BJ (cell line): ENCODE measurements at regions not wholly inside any gene's neighbourhood (a gene's known extent, or its start where the extent isn't known, plus 50 kb on each side); places are given as distances from the start of the nearest gene placed in this dataset.

Experiments
- CTCF ChIA-PET: fragments of 350-600 bp; formaldehyde crosslinking; extraction: SDS; loops from one replicate; lab custom pipeline; 2021; ENCODE audit warnings: antibody characterized with exemption, inconsistent platforms; lab: Yijun Ruan, JAX
- POLR2A ChIA-PET: fragments of 300-600 bp; sonication (Branson Sonifier 250); formaldehyde crosslinking; extraction: SDS; loops from one replicate; lab custom pipeline; 2021; ENCODE audit warnings: antibody characterized with exemption; lab: Charles Lee
- DNase-seq: peaks from one replicate; pipeline ENCODE4 v3.0.0-alpha.2; 2011; ENCODE audit warnings: low read depth
- H3K27me3 ChIP-seq: 2 replicates; pipeline ENCODE4 v1.6.0; 2011; ENCODE audit warnings: low read length; ENCODE audit not compliant: control insufficient read depth, insufficient read depth
- H3K36me3 ChIP-seq: 2 replicates; pipeline ENCODE4 v1.5.1; 2011; ENCODE audit warnings: low read length; ENCODE audit not compliant: control insufficient read depth, insufficient read depth
- H3K4me3 ChIP-seq: 2 replicates; pipeline ENCODE4 v1.5.1; 2011; ENCODE audit warnings: low read depth, mild to moderate bottlenecking, control low read depth, low read length
- TF ChIP-seq, protein P1 (sequence below): IDR thresholded peaks from 2 replicates; pipeline ENCODE4 v1.5.1; 2011; ENCODE audit warnings: low read depth, mild to moderate bottlenecking, control low read depth, inconsistent platforms, low read length, moderate library complexity; ENCODE audit not compliant: insufficient read depth

- Histone ChIP-seq H3K36me3 (no peaks in the 10 kb centered on the region), H3K27me3 (no peaks in the 10 kb centered on the region), H3K4me3 (no peak overlapping the region)
- ChIA-PET POLR2A (no interaction called here), CTCF (no interaction called here)
- DNase-seq = no peak
- TF ChIP-seq, protein P1, sequence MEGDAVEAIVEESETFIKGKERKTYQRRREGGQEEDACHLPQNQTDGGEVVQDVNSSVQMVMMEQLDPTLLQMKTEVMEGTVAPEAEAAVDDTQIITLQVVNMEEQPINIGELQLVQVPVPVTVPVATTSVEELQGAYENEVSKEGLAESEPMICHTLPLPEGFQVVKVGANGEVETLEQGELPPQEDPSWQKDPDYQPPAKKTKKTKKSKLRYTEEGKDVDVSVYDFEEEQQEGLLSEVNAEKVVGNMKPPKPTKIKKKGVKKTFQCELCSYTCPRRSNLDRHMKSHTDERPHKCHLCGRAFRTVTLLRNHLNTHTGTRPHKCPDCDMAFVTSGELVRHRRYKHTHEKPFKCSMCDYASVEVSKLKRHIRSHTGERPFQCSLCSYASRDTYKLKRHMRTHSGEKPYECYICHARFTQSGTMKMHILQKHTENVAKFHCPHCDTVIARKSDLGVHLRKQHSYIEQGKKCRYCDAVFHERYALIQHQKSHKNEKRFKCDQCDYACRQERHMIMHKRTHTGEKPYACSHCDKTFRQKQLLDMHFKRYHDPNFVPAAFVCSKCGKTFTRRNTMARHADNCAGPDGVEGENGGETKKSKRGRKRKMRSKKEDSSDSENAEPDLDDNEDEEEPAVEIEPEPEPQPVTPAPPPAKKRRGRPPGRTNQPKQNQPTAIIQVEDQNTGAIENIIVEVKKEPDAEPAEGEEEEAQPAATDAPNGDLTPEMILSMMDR = no peak
Measured at GRCh38 chr4:180852738-180853137, 1390.5 kb upstream of the TENM3 start.

- CTCF ChIA-PET = no interaction called here
- POLR2A ChIA-PET = no interaction called here
- TF ChIP-seq, protein P1 = no peak
- Histone ChIP-seq H3K36me3 (no peaks in the 10 kb centered on the region), H3K27me3 (no peaks in the 10 kb centered on the region), H3K4me3 (no peak overlapping the region)
- no peak for DNase-seq
Measured at GRCh38 chr4:180855184-180855583, 1388.0 kb upstream of the TENM3 start.

DNA sequence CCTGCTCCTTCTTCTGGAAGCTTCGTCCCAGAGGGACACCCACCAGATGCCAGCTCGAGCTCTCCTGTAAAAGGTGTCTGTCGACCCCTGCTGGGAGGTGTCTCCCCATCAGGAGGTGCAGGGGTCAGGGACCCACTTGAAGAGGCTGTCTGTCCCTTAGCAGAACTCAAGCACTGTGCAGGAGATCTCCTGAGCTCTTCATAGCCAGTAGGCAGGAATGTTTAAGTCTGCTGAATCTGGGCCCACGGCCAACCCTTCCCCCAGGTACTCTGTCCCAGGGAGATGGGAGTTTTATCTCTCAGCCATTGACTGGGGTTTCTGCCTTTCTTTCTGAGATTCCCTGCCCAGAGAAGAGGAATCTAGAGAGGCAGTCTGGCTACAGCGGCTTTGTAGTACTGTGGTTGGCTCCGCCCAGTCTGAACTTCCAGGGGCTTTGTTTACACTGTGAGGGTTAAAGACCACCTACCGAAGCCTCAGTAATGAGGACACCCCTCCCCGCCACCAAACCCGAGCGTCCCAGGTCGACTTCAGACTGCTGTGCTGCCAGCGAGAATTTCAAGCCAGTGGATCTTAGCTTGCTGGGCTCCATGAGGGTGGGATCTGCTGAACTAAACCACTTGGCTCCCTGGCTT lies 1383.0 kb upstream of the TENM3 start:
- TF ChIP-seq, protein P1 = no peak
- no peaks in the 10 kb centered on the region for H3K36me3 ChIP-seq
- DNase-seq = no peak
- CTCF ChIA-PET = no interaction called here
- H3K27me3 ChIP-seq = no peaks in the 10 kb centered on the region
- no peak overlapping the region for H3K4me3 ChIP-seq
- POLR2A ChIA-PET = no interaction called here

DNA sequence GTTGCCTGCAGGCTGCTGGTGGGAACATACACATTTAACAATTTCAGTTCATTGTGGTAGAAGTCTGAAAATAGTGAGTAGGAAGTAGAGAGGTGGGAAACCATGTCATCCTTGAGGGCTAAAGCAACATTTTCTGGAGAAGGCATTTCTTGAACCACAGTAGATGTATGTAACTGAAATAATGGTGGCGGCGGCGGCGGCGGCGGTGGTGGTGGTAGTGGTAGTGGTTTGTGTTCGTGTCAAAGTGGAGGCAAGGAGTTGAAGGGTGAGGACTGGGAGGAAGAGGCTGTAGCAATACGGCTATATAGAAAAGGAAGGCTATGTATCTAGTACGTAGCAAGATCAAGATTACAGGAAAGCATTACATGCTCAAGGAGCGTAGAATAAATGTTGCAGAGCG lies 1381.6 kb upstream of the TENM3 start:
- Histone ChIP-seq H3K4me3 (no peak overlapping the region), H3K36me3 (no peaks in the 10 kb centered on the region), H3K27me3 (no peaks in the 10 kb centered on the region)
- POLR2A ChIA-PET = no interaction called here
- DNase-seq = no peak
- CTCF ChIA-PET = no interaction called here
- TF ChIP-seq, protein P1 = no peak

DNA sequence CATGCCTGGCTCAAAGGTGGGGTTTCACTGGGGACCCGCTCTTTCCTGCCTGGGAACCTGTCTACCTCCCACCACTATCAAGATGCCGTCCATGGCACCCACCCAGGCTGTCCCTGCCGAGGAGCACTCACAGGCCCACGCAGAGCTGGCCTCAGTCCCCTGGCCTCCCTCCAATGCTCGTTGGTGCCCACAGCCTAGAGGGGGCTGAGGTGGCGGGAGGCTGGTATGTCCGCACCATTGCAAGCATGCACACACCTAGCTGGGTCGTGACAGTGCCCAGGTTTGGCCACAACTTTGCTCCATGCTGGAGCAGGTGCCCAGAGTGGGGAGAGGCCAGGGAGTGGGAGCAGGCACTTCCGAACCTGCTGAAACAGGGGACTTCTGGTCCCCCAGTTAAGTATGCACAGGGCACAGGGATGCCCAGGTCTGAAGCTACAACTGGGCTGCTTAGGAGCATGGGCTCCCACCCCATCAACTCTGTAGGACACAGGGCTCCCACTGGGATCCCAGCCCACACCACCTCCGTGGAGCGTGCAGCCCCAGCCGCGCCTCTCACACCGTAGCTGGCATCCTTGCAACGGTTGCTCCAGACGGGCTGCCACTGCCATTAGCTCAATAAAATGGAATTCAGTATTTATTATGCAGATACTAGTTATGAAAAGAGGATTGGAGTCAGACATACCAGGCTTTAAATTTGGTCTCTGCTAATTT lies 1376.1 kb upstream of the TENM3 start:
- TF ChIP-seq, protein P1 = no peak
- Histone ChIP-seq H3K27me3 (no peaks in the 10 kb centered on the region), H3K36me3 (no peaks in the 10 kb centered on the region), H3K4me3 (no peak overlapping the region)
- ChIA-PET POLR2A (no interaction called here), CTCF (interaction anchor here (0.7 kb wide), 1 partner anchor 97 kb away, joined by 3 read pairs; no protein-coding TSS in a partner anchor)
- DNase-seq = no peak
